ENCODE measurements at regions not wholly inside any gene's neighbourhood (a gene's known extent, or its start where the extent isn't known, plus 50 kb on each side); places are given as distances from the start of the nearest gene placed in this dataset.

DNA sequence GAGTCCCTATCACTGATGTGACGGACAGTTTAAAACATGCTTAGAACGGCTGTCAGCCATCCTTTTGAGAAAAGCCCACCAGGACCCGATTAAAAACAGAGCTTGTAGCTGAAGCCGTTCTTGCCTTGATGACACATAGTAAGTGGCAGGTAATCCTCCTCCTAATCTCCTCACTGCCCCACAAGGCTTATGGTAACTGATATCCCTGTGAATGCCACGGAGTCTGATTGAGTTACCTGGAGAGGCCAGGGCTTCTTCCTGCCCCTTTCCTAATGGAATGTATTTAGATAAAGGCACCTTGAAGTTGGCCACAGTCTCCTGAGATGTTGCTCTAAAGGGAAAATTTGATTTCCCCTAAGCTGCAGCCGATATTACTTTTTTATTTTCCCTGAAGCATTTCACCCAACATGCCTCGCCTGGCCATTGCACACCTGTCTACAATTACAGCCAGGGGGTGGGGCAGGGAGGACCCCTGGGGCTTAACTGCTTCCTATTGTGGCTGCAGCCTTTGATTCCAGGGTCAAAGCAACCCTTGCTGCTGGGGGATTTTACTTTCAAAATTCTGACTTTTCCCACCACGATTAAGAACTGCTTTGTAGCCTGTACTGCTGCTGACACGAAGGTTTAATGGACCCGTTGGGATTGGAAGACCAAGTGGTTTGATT is 169.0 kb upstream of the GPR26 start:
- DNase-seq (ENCODE audit: low read depth), result no peak

DNA sequence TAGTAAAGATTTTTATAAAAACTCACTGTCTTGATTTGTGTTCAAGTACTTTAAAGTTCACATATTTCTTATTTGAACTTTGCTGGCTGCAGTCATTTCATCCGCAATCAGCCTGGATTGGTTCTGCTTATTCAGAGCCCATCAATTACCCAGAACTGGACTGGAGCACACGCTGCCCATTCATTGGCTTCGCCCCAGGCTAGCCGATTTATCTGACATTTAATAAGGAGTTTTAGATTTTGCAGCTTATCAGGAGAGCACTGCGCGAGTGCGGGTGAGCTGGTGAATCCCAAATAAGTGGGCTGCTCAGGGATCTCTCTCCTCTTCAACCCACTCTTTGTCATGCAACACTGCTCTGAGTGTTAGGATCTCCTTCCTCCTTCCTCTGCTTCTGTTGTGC is 166.0 kb upstream of the GPR26 start:
- DNase-seq (ENCODE audit: low read depth), result no peak

DNA sequence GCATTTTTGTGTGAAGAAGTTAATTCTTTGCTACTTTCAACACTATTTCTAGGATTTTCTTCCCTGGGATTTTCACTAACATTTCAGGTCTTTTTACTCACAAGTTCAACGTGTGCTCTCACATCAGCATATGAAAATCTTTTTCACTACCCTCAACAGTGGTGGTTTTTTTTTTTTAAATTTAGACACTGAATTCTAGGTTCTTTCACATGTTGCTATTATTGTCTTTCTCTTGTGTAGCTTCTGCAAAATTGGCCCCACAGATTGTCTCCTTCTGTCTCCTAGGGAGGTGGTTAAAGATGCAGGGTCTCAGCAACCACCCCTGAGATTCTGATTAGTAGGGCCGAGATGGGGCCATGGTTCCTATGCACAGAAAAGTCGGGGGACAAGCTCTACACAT is 165.0 kb upstream of the GPR26 start:
- DNase-seq (ENCODE audit: low read depth), result no peak

DNA sequence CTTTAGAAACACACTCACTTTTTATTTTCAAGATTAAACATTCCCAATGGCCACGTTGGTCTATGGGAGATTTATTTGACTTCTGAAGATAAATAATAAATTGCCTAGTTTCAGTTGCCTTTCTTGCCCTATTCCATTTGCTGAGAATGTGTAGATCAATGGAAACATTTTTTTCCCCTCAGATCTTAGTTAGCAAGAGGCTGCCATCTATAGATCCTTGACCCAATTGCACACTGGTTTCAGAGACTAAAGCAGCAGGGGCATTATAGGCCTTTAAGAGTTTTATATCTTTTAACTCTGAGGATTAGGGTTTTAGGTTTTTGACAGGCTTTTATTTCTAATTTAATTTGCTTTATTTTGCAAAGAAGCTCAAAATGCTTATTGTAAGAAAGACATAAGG is 163.2 kb upstream of the GPR26 start:
- no peak for DNase-seq (ENCODE audit: low read depth)

DNA sequence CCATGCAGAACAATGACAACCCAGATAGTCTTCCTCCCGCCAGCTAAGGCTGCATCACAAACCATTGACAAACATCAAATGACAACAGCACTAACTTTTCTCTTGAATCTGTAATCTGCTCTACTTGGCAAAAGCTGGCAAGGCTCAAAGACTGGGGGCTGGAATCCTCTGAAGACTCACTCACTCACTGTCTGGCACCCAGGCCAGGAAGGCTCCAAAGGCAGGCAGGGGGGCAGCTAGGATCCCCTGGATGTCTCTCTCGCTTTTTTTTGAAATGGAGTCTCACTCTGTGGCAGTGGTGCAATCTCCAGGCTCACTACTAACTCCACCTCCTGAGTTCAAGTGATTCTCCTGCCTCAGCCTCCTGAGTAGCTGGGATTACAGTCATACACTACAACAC is 159.7 kb upstream of the GPR26 start:
- no peak for DNase-seq (ENCODE audit: low read depth)

DNA sequence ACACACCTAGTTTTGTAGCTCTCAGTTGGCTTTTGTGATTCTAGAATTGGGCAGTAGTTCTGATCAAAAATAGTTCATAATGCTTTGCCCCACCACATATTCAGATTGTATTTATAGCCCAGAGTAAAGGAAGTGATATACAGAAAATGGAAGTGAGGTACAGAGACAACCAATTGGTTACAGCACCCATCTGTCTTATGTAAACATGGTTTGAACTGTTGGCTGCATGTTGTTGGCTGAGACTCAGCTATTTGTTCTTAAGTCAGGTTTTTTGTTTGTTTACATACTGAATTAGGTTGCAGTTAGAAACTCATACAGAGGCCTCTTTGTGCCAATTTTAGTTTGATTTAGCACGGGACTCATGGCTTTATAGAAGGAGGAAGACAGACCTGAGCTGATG is 158.9 kb upstream of the GPR26 start:
- no peak for DNase-seq (ENCODE audit: low read depth)

DNA sequence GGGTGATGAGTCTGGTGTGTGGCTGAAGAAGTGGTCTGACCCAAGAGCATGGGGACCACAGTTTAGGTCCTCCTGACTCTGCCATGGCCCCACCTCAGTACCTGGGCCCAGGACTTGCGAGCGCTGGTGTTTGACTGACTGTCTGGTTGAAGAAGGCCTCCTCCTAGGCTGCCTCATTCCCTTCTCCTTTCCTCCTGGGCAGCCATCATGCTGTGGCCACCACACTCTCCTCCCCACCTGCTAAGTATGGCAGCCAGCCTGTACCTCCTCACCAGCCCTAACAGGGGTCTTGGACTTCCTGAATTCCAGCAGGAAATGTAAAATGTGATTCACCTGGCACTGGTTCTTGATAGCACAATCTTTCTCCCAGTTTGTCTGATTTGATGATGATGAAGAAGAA is 156.8 kb upstream of the GPR26 start:
- no peak for DNase-seq (ENCODE audit: low read depth)

DNA sequence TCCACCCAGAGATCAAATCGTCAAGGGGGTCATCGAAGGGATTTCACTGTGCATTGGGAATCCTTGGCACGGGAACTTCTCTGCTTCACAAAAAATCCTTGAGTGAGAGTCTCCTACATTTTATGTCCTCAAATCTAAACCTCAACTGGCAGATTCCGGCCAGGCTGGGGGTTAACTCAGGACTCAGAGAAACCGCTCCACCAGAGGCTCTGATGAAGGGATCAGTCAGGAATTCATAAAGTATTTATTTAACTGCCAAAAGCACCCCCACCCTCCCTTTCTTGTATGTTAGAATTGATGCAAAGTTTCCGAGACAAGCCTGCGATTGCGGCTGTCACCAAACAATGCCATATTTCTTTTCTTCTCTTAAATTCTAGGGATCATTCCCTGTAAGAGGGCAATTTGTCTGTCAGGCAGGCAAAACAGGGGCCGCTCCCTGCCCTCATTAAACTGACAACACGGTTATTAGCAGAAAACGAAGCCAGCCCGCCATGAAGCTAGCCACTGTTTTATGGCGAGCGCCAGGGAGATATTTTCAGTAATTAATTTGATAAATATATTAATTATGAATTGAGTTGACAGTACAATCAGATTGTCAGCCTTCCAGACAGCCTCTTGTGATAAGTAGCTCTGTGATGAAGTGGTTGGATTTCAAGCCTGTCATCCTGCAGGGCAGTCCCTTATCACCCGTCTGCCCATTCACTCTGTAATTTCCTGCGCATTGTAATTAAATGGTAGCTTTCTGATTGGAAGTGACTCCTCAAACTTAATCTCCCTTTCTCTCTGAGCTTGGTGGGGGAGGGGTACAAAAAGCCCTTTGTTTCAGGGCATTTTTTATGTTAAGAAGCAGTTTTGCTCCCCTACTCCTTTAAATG is 153.0 kb upstream of the GPR26 start:
- DNase-seq (ENCODE audit: low read depth), result no peak

DNA sequence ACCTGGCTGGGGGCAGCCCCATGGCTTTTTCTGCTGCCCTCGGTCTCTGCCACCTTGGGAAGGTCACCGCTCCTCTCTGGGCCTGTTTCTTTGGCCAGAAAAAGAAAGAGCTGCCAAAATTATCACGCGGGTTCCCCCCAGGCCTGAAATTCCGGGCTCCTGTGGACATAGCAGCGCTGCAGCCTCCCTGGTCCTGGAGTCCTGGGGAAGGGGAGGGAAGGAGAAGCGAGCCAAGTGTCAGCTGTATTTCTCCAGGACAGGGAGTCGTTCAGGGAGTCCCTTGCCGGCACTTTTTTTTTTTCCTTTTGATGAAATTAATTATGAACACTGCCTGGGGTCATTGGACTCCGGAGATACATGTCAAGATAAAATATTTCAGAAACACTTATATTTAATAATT is 152.3 kb upstream of the GPR26 start:
- DNase-seq (ENCODE audit: low read depth), result no peak

DNA sequence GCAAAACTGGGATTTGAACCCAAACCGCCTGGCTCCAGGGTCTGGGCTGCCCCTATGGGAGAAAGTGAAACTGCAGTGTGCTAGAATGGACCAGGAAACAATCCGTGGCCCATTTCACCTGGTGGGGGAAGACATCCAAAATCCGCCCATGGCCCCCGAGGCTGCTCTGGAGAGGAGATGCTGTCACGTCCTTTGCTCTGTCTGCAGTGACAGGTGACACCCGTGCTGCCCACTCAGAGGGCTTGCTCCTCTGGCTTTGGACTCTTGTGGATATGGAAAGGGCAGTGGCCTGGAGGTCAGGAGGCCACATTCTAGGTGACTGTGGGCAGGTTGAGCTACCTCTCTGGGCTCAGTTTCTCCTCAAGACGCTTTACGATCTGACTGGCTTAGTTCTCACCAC is 151.2 kb upstream of the GPR26 start:
- no peak for DNase-seq (ENCODE audit: low read depth)

DNA sequence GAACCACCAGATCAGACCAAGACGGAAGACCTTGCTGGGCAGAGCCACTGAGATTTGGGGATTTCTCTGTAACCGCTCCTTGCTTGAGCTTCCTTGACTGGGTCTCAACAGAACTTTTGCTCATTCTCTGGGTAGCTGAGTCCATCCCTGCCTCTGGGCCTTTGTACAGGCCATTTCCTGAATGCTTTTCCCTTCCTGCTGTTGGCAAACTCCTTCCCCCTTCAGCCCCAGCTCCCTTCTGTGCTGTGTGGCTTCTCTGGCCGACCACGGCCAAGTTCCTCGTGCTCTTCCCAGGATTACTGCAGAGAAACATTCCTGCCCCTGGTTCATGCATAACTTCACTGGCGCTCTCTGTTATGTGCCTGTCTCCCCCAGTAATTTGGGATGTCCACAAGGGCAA is 150.5 kb upstream of the GPR26 start:
- no peak for DNase-seq (ENCODE audit: low read depth)

DNA sequence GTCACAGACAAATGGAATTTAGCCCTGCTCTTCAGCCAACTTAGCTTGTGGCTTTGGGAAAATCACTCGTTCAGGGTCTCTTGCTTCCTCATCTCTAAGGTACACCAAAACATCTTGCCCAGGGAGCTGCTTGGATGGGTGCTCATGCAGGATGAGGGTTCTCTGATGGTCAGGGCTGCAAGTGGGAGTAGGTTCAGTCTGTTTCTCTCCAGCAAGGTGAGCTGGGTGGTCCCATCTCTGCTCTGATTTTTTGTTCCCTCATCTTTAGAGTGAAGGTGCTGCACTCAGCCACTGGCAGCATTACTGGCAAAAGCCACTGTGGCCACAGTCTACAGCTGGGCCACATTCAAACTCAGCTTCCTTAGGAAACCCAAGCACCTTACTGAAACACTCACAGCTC is 149.9 kb upstream of the GPR26 start:
- DNase-seq (ENCODE audit: low read depth), result no peak

DNA sequence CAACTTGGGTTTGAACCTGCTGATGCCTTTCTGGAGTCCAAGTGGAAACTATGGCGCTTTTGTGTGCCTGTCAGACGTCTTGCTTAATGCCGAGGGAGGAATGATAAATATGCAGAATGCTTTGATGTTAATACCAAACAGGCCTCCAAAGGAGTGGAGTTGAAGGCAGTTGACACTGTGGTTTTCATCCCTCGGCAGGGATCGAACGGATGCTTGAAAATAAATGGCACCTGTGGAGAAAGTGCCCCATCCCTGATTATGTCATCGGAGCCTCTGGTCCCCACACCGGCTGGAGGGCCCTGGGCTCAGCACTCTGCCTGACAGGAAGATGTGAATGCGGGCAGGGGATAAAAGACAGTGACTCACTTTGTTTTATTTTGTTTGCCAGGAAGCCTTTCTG is 148.7 kb upstream of the GPR26 start:
- DNase-seq (ENCODE audit: low read depth), result no peak

DNA sequence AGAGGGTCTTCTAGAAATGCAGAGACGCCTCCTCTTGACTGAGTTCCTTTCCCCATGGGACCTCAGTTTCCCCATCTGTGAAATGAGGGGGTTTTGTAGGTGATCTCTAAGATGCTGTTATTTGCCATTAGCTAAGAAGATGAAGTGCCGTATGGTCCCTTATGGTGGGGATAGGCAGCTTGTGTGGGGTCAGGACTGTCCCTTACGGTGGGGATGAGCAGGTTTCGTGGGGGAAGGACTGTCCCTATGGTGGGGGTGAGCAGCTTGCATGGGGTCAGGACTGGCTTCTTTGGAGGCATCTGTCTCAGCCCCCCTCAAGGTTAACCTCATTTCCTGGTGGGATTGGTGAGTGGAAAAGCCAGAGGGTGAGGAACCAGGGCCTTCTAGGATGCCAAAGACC is 148.3 kb upstream of the GPR26 start:
- no peak for DNase-seq (ENCODE audit: low read depth)

DNA sequence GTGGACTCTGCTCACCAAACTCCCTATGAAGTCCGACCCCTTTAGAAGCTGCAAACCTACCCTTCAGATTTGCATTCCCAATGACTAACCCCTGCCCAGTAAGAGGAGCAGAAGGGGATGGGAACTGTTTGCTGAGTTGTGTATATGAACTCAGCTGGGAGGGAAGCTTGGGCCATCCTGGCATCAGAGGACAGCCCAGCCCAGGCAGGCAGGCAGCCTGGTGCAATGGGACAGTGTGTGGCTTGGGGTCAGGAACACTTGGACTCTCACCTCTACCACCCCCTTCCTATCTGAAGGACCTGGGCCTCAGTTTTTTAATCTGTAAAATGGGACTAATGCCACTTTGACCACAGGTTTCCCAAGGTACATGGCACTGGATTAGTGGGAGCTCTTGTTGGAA is 147.4 kb upstream of the GPR26 start:
- no peak for DNase-seq (ENCODE audit: low read depth)

DNA sequence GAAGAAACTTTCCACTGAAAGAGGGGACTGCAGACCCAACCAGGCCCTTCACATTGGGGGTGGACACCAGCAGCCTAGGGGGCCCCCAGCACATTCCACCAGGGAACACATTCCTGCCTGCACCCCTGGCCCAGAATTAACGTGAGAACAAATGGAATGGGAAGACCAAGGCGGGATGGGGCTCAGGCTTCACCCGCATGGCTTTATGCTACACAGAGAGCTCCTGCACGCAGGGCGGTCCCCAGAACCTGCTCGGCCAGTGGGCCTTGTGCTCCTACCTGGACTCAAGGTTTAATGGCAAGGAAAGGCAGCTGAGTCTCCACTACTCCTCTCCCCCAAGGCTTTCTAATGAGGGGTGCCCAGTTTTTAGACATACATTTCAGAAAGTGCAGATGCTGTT is 146.3 kb upstream of the GPR26 start:
- no peak for DNase-seq (ENCODE audit: low read depth)

DNA sequence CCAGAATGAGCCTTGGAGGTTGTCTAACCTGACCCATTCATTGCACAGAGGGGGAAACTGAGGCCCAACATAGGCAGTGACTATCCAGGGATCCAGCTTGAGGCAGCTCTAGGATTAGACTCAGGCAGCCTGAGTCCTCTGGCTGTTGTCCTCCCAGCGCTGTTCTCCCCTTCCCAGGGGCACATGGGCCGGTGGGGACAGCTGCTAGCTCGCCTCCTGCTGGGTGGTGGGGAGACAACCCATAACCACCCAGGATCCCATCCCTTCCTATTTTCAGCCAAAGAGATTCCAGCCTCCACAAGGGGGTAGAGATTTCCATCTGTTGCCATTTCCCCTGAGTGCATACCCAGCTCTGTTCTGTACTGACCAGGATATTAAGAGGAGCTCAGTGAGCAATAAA is 145.1 kb upstream of the GPR26 start:
- DNase-seq (ENCODE audit: low read depth), result no peak

DNA sequence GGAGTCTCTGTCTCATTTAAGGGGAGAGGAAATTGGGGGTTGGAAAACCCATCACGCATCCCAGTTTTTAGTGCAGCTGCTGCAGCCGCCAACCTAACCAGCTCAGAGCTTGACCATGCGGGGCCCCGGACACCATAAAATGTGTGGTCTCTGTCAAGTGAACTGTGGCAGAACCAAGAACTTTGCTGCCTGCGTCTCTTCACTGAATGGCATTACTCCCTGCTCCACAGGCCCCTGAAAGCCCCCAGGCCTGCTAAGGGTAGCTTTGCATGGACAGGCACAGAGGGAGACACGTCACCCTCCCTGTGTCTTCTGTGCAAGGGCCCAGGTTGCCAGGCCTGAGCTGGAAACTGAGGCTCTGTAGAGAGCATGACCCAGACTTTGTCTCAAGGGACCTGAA is 144.6 kb upstream of the GPR26 start:
- no peak for DNase-seq (ENCODE audit: low read depth)

DNA sequence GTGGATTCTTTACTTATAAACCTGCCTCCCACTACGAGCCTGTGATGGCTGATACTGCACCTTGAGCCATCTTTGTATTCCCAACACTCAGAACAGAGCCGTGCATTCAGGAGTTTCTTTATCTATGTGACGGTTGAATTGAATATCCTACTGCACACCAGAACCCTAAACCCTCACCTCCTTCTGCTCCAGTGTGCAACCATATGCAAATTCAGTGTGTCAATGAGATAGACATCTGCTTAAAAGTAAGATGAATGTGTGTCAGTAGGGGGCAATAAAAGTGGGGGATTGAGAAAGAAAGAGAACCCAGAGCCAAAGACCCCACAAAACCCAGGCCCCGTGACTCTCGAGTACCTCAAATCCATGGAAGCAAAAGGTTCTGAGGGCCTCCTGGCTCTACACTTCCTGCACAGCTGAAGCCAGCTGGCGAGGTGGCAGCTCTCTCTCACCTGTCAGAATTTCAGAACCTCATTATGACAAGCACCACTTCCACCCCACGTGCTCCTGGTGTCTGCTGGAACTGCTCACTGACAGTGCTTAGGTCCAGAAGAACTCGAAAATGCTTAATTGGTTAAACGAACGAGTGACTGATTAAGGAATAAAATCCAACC is 143.3 kb upstream of the GPR26 start:
- DNase-seq (ENCODE audit: low read depth), result no peak

DNA sequence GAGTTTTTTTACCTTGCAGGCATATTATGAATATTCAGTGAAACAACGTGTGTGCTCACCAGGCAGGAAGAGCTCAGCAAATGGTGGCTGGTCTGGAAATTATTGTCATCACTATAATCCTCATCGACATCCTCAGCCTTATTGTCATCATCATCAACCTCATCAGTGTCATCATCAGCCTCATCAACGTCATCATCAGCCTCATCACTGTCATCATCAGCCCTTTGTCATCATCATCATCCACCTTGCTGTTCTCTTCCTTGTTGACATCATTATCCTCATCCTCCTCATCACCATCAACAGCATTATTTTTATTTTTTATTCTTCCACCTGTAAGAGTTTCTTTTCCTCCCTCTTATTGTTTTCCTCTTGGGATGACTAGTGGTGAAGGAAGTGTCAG is 142.3 kb upstream of the GPR26 start:
- no peak for DNase-seq (ENCODE audit: low read depth)

DNA sequence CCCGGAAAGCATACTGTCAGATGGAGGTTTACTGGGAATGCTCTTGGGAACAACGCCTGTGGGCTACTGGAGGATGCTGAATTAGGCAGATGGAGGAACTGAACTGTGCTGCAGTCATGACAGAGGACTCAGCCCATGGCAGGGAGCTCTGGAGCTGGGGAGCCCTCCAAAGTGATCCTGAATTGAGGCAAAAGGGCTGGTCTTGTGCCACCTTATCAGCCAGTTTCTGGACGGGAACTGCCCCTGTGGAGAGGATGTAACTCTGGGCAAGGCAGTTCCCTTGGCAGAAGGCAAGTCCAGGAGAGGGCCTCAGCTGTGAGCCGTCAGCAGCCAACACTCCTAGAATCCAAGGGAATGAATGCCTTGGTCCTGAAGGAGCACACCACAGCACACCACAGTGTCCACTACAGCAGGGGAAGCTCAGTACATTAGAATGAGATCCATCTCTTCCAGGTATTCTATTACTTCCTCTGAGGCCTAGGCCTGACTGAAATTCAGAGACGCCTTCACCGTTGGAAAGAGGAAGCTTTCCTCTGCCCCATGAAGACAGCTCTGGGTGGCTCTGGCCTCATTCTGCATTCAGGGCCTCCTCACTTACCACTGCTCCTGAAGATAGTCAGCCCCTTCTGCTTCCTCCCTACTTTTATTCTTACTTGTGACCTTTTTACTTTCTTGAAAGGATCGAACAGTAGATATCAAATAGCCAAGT is 139.6 kb upstream of the GPR26 start:
- no peak for DNase-seq (ENCODE audit: low read depth)

DNA sequence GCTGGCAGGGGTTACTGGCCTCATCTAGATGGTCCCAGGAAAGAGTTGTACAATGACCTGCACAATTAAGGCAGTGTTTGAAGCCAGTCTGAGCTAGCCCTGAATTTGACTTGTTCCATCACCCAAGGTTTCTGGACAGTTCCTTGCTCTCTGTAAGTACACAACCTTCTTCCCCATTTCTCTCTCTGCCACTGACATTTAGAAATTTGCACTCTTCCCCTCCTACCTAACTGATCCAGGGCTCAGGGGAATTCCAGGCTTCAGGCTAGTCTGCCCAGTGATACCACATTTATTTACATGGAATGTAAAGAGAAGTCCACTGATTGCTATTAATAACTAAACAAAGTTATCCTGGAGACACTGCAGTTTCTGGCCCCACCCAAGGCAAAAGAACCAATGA is 139.0 kb upstream of the GPR26 start:
- DNase-seq (ENCODE audit: low read depth), result no peak

All from GM04504 (cell line).